Gastrocnemius medialis (tissue), 4 donors: ENCODE measurements at regions not wholly inside any gene's neighbourhood (a gene's known extent, or its start where the extent isn't known, plus 50 kb on each side); places are given as distances from the start of the nearest gene placed in this dataset.

Source experiments
- ATAC-seq, 2 donors: fragments of 150-250 bp; one replicate each; pipeline ENCODE4 v1.9.1; 2016
- DNase-seq, 2 donors: peaks; one replicate each; pipeline ENCODE4 v3.0.0-alpha.2; 2019
- H3K27ac ChIP-seq, 4 donors: fragments of 200-600 bp; sonication (generic); 1 replicate in 1 of 4; 2 replicates in 3 of 4; pipeline ENCODE4 v1.5.1; 2016 to 2018; ENCODE audit warnings: mild to moderate bottlenecking in 2 of 4, moderate library complexity in 1 of 4
- H3K27me3 ChIP-seq, 3 donors: fragments of 200-600 bp; sonication (generic) in 2 of 3; 1 replicate in 1 of 3; 2 replicates in 2 of 3; pipeline versions ENCODE4 v1.5.1 to v1.6.0; 2016 to 2019; ENCODE audit warnings: mild to moderate bottlenecking in 1 of 3, moderate library complexity in 1 of 3
- H3K36me3 ChIP-seq, 2 donors: fragments of 200-600 bp; sonication (generic) in 1 of 2; one replicate each; pipeline ENCODE4 v1.5.1; 2017 to 2018
- H3K4me1 ChIP-seq, 2 donors: fragments of 200-600 bp; sonication (generic) in 1 of 2; one replicate each; pipeline ENCODE4 v1.5.1; 2016 to 2017; ENCODE audit warnings: mild to moderate bottlenecking in 2 of 2
- H3K4me3 ChIP-seq, 4 donors: fragments of 200-600 bp; sonication (generic) in 3 of 4; 1 replicate in 1 of 4; 2 replicates in 3 of 4; pipeline ENCODE4 v1.5.1; 2016 to 2019; ENCODE audit warnings: mild to moderate bottlenecking in 2 of 4
- H3K9me3 ChIP-seq, 3 donors: fragments of 200-600 bp; sonication (generic) in 2 of 3; 1 replicate in 1 of 3; 2 replicates in 2 of 3; pipeline ENCODE4 v1.5.1; 2016 to 2019
- POLR2A ChIP-seq, 2 donors: fragments of 450-650 bp; IDR thresholded peaks; one replicate each; pipeline ENCODE4 v1.6.1; 2017; ENCODE audit warnings: antibody characterized with exemption in 2 of 2, mild to moderate bottlenecking in 2 of 2, moderate library complexity in 2 of 2
- in situ Hi-C, 4 donors: fragments of 200-750 bp; cut with MboI; loops; one replicate each; pipeline versions ENCODE4 v1.15.0 to v1.8.0; 2017; ENCODE audit warnings: low sequenced_read_pairs in 4 of 4
- intact Hi-C: fragments of 100-400 bp; cut with DNase I; formaldehyde crosslinking; loops from one replicate; pipeline ENCODE4 v1.15.1; 2023; ENCODE audit warnings: low total_unique reads
- TF ChIP-seq, protein P1 (sequence below), 5 experiments: fragments of 450-650 bp in 3 of 5; fragments of 200-600 bp in 2 of 5; sonication (generic) in 2 of 5; IDR thresholded peaks in 4 of 5; conservative IDR thresholded peaks in 1 of 5; 1 replicate in 4 of 5; 2 replicates in 1 of 5; pipeline ENCODE4 v1.5.1; 2016 to 2019; ENCODE audit warnings: antibody characterized with exemption in 5 of 5, mild to moderate bottlenecking in 3 of 5, moderate library complexity in 3 of 5

DNA sequence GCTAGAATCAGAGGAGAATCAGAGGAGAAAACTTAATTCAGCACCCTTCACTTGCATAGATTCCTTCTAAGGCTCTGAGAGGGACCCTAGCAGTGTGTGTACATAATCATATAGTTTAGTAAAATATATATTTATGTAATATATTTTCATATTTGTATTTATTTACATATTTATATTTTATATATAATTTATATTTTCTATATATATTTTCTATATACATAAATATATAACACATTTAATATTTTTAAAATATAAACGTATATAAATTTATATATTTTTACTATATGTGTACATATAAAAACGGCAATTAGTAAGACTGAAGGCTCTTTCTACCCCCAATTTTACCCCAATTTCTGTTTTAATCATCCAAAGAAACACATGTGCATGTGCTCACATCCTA is 80.3 kb downstream of the NXPE2 start:
- H3K4me3 ChIP-seq, result no peak overlapping the region
- in situ Hi-C loops (loop anchor here in 3 of 4 donors (10.0 to 25.0 kb wide), 3 partner anchors 414 to 746 kb away; no protein-coding TSS in a partner anchor), intact Hi-C loops (no loop called here)
- H3K9me3 ChIP-seq, result no peaks in the 10 kb centered on the region
- TF ChIP-seq, protein P1, sequence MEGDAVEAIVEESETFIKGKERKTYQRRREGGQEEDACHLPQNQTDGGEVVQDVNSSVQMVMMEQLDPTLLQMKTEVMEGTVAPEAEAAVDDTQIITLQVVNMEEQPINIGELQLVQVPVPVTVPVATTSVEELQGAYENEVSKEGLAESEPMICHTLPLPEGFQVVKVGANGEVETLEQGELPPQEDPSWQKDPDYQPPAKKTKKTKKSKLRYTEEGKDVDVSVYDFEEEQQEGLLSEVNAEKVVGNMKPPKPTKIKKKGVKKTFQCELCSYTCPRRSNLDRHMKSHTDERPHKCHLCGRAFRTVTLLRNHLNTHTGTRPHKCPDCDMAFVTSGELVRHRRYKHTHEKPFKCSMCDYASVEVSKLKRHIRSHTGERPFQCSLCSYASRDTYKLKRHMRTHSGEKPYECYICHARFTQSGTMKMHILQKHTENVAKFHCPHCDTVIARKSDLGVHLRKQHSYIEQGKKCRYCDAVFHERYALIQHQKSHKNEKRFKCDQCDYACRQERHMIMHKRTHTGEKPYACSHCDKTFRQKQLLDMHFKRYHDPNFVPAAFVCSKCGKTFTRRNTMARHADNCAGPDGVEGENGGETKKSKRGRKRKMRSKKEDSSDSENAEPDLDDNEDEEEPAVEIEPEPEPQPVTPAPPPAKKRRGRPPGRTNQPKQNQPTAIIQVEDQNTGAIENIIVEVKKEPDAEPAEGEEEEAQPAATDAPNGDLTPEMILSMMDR (IDR thresholded peaks at IDR 0.05 in 4 of 5, conservative IDR thresholded peaks at IDR 0.05 in 1 of 5), result no peak
- TF ChIP-seq POLR2A (IDR thresholded peaks at IDR 0.05), result no peak
- ATAC-seq, result no peak
- no peaks in the 10 kb centered on the region for H3K27me3 ChIP-seq
- DNase-seq, result no peak
- no peak overlapping the region for H3K27ac ChIP-seq
- no peaks in the 10 kb centered on the region for H3K4me1 ChIP-seq
- no peaks in the 10 kb centered on the region for H3K36me3 ChIP-seq

DNA sequence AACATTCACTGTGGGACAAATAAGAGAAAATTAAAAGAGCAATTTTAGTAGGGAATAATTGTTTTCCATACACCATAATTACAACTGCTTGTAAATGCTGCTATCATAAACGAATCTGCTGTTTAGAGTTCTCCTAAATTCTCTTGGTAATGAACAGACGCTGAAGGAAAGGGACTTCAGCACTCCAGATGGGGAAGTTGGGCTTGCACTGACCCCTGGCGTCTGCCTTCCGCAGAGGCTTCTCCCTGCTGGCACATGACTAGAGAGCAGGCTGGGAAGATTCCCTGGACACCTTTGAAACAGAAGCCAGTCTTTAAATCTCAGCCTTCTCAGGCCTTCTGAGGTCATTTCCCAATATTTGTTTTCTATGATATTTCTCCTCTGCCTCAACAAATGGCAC is 84.1 kb downstream of the NXPE2 start:
- H3K4me3 ChIP-seq, result no peak overlapping the region
- peak; percentile 45 to 61 for DNase-seq
- TF ChIP-seq POLR2A (IDR thresholded peaks at IDR 0.05), result no peak
- TF ChIP-seq, protein P1 (IDR thresholded peaks at IDR 0.05 in 4 of 5, conservative IDR thresholded peaks at IDR 0.05 in 1 of 5), result peak; percentile 58 to 78 (median 74)
- no peaks in the 10 kb centered on the region for H3K27me3 ChIP-seq
- no peaks in the 10 kb centered on the region for H3K9me3 ChIP-seq
- in situ Hi-C loops, result loop anchor here in 3 of 4 donors (10.0 to 25.0 kb wide), 3 partner anchors 418 to 750 kb away; no protein-coding TSS in a partner anchor
- peak; percentile 74 to 87 for ATAC-seq
- H3K27ac ChIP-seq, result no peak overlapping the region
- H3K4me1 ChIP-seq, result no peaks in the 10 kb centered on the region
- intact Hi-C loops, result loop anchor here (1.0 to 2.0 kb wide), 2 partner anchors 23 to 422 kb away; no protein-coding TSS in a partner anchor
- no peaks in the 10 kb centered on the region for H3K36me3 ChIP-seq

DNA sequence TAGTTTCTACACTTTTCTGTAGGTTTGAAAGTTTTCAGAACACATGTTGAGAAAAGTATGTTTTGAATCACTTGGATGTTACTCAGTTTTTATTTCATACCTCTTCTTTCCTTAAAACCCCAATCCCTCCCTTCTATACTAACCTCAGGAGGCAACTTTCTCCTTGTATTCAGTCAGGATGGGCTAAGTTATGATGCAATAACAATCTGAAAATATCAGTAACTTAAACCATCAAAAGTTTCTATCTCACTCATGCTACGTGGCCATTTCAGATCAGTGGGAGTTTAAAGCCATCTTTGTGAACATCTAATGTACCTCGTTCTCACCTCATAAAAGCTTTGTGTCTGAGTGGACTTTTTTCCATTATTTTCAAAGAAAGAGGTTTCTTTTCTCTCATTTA is 86.2 kb downstream of the NXPE2 start:
- intact Hi-C loops (no loop called here), in situ Hi-C loops (loop anchor here in 3 of 4 donors (10.0 to 25.0 kb wide), 3 partner anchors 420 to 752 kb away; no protein-coding TSS in a partner anchor)
- no peaks in the 10 kb centered on the region for H3K9me3 ChIP-seq
- H3K27me3 ChIP-seq, result no peaks in the 10 kb centered on the region
- TF ChIP-seq, protein P1 (IDR thresholded peaks at IDR 0.05 in 4 of 5, conservative IDR thresholded peaks at IDR 0.05 in 1 of 5), result no peak
- TF ChIP-seq POLR2A (IDR thresholded peaks at IDR 0.05), result no peak
- H3K4me1 ChIP-seq, result no peaks in the 10 kb centered on the region
- no peak overlapping the region for H3K27ac ChIP-seq
- no peak overlapping the region for H3K4me3 ChIP-seq
- DNase-seq, result no peak
- no peak for ATAC-seq
- no peaks in the 10 kb centered on the region for H3K36me3 ChIP-seq

DNA sequence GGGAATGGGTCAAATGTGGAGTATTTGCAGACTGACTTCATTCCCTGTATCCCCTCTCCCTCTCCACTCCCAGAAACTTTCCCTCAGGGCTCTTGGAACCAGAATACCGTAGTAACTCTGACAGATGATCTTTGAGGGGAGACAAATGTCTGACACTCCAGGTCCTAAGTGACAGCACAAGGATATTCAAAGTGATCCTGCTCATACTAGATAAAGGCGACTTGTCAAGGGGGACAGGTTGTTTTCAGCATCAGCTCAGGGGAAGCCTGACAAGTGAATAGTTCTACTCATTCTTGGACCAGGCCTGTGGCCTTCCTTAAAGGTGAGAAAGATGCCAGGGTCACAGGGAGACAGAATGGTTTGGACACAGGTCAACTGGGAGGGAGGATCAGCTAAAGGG is 92.8 kb downstream of the NXPE2 start:
- intact Hi-C loops (loop anchor here (10.0 kb wide), 1 partner anchor 184 kb away; no protein-coding TSS in a partner anchor), in situ Hi-C loops (loop anchor here in 3 of 4 donors (10.0 to 25.0 kb wide), 3 partner anchors 184 to 759 kb away; no protein-coding TSS in a partner anchor)
- H3K9me3 ChIP-seq, result no peaks in the 10 kb centered on the region
- H3K27me3 ChIP-seq, result no peaks in the 10 kb centered on the region
- TF ChIP-seq, protein P1 (IDR thresholded peaks at IDR 0.05 in 4 of 5, conservative IDR thresholded peaks at IDR 0.05 in 1 of 5), result no peak
- TF ChIP-seq POLR2A (IDR thresholded peaks at IDR 0.05), result no peak
- peaks cover 0 to 4% of the 10 kb centered on the region in 2 donors for H3K4me1 ChIP-seq
- ATAC-seq (no peak), DNase-seq (no peak)
- H3K36me3 ChIP-seq, result no peaks in the 10 kb centered on the region
- no peak overlapping the region for H3K4me3 ChIP-seq
- H3K27ac ChIP-seq, result no peak overlapping the region
